ENCODE measurements at regions not wholly inside any gene's neighbourhood (a gene's known extent, or its start where the extent isn't known, plus 50 kb on each side); places are given as distances from the start of the nearest gene placed in this dataset.

DNA sequence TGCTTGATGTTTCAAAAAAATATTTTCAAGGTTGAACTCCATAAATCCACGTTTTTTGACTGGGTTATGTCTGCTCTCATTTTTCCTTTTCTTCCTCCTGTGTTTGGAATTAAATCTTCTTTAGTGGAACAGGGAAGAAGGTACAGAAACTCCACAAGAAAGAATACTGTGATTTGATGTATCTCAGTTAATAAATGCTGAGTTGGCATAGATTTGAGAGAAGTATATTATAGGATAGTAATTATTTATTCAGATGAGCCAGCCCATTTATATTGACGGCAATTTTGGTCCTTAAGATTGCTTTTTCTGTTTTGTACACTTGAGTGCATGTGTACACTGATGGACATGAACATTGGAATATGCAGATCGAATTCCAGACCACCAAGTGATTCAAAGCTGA lies 481.4 kb downstream of the PSAT1 start:
- TF ChIP-seq, protein P1, sequence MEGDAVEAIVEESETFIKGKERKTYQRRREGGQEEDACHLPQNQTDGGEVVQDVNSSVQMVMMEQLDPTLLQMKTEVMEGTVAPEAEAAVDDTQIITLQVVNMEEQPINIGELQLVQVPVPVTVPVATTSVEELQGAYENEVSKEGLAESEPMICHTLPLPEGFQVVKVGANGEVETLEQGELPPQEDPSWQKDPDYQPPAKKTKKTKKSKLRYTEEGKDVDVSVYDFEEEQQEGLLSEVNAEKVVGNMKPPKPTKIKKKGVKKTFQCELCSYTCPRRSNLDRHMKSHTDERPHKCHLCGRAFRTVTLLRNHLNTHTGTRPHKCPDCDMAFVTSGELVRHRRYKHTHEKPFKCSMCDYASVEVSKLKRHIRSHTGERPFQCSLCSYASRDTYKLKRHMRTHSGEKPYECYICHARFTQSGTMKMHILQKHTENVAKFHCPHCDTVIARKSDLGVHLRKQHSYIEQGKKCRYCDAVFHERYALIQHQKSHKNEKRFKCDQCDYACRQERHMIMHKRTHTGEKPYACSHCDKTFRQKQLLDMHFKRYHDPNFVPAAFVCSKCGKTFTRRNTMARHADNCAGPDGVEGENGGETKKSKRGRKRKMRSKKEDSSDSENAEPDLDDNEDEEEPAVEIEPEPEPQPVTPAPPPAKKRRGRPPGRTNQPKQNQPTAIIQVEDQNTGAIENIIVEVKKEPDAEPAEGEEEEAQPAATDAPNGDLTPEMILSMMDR (conservative IDR thresholded peaks at IDR 0.05), result no peak
- TF ChIP-seq ZFX (IDR thresholded peaks at IDR 0.05), result no peak
